ENCODE measurements at regions not wholly inside any gene's neighbourhood (a gene's known extent, or its start where the extent isn't known, plus 50 kb on each side); places are given as distances from the start of the nearest gene placed in this dataset.

GRCh38 chr5:175070283-175070682 lies 345.9 kb downstream of the MSX2 start:
- no peak for DNase-seq
- POLR2A ChIA-PET = no interaction called here
- intact Hi-C loops (cut with micrococcal nuclease; ENCODE audit: unreplicated experiment) = no loop called here
- no TSS peak for BruUV-seq (replicated peaks)
- Mint-ChIP-seq H3K4me1 (ENCODE audit: low read depth, unreplicated experiment) (no peaks in the 10 kb centered on the region), H3K27me3 (ENCODE audit: insufficient read depth, unreplicated experiment) (no peaks in the 10 kb centered on the region), H3K9me3 (ENCODE audit: unreplicated experiment) (peaks cover 13% of the 10 kb centered on the region), H3K36me3 (ENCODE audit: insufficient read depth, unreplicated experiment) (no peaks in the 10 kb centered on the region), H3K4me3 (ENCODE audit: unreplicated experiment) (no peak overlapping the region), H3K27ac (ENCODE audit: unreplicated experiment) (no peak overlapping the region)
- H3K4me1 ChIP-seq = no peaks in the 10 kb centered on the region
- peaks cover 5% of the 10 kb centered on the region; the same call in 1 of the 2 replicates for H3K9me3 ChIP-seq
- no peaks in the 10 kb centered on the region for H3K27me3 ChIP-seq (replicated peaks; ENCODE audit: control insufficient read depth, insufficient read depth, low read length)
- no peaks in the 10 kb centered on the region for H3K36me3 ChIP-seq (ENCODE audit: control insufficient read depth, insufficient read depth, low read length)
- CTCF ChIA-PET = no interaction called here
- H3K4me3 ChIP-seq (ENCODE audit: low read depth, low read length) = no peak overlapping the region
- TF ChIP-seq, protein P1, sequence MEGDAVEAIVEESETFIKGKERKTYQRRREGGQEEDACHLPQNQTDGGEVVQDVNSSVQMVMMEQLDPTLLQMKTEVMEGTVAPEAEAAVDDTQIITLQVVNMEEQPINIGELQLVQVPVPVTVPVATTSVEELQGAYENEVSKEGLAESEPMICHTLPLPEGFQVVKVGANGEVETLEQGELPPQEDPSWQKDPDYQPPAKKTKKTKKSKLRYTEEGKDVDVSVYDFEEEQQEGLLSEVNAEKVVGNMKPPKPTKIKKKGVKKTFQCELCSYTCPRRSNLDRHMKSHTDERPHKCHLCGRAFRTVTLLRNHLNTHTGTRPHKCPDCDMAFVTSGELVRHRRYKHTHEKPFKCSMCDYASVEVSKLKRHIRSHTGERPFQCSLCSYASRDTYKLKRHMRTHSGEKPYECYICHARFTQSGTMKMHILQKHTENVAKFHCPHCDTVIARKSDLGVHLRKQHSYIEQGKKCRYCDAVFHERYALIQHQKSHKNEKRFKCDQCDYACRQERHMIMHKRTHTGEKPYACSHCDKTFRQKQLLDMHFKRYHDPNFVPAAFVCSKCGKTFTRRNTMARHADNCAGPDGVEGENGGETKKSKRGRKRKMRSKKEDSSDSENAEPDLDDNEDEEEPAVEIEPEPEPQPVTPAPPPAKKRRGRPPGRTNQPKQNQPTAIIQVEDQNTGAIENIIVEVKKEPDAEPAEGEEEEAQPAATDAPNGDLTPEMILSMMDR (IDR thresholded peaks at IDR 0.05; ENCODE audit: insufficient read depth in 1 of 2, low read depth in 1 of 2, low read length in 1 of 2, severe bottlenecking in 1 of 2, unreplicated experiment in 1 of 2) = no peak

DNA sequence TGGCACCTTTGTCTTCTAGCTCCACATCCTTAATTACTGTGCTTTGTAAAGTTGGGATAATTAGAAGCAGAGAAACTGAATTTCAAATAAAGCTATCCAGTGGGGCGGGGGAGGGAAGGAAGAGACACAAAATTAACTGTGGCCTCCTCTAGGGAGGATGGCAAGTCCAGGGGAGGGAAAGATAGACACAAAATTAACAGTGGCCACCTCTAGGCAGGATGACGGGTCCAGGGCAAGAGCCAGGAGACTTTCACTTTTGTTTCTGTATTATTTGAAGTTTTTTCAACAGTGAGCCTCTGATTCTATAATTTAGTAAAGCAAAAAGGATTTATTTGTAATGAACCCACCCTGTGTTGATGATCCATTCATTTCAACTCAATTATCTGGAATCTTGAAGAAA lies 335.9 kb downstream of the MSX2 start:
- peaks cover 3% of the 10 kb centered on the region; the same call in 1 of the 2 replicates for H3K9me3 ChIP-seq
- H3K4me3 ChIP-seq (ENCODE audit: low read depth, low read length) = no peak overlapping the region
- Mint-ChIP-seq H3K9me3 (ENCODE audit: unreplicated experiment) (no peaks in the 10 kb centered on the region), H3K36me3 (ENCODE audit: insufficient read depth, unreplicated experiment) (no peaks in the 10 kb centered on the region), H3K27me3 (ENCODE audit: insufficient read depth, unreplicated experiment) (peaks cover 12% of the 10 kb centered on the region), H3K4me1 (ENCODE audit: low read depth, unreplicated experiment) (no peaks in the 10 kb centered on the region), H3K27ac (ENCODE audit: unreplicated experiment) (no peak overlapping the region), H3K4me3 (ENCODE audit: unreplicated experiment) (no peak overlapping the region)
- CTCF ChIA-PET = no interaction called here
- DNase-seq = no peak
- H3K27me3 ChIP-seq (replicated peaks; ENCODE audit: control insufficient read depth, insufficient read depth, low read length) = no peaks in the 10 kb centered on the region
- TF ChIP-seq, protein P1 (IDR thresholded peaks at IDR 0.05; ENCODE audit: insufficient read depth in 1 of 2, low read depth in 1 of 2, low read length in 1 of 2, severe bottlenecking in 1 of 2, unreplicated experiment in 1 of 2) = no peak
- intact Hi-C loops (cut with micrococcal nuclease; ENCODE audit: unreplicated experiment) = no loop called here
- H3K36me3 ChIP-seq (ENCODE audit: control insufficient read depth, insufficient read depth, low read length) = no peaks in the 10 kb centered on the region
- H3K4me1 ChIP-seq = no peaks in the 10 kb centered on the region
- BruUV-seq (replicated peaks) = no TSS peak
- POLR2A ChIA-PET = no interaction called here

DNA sequence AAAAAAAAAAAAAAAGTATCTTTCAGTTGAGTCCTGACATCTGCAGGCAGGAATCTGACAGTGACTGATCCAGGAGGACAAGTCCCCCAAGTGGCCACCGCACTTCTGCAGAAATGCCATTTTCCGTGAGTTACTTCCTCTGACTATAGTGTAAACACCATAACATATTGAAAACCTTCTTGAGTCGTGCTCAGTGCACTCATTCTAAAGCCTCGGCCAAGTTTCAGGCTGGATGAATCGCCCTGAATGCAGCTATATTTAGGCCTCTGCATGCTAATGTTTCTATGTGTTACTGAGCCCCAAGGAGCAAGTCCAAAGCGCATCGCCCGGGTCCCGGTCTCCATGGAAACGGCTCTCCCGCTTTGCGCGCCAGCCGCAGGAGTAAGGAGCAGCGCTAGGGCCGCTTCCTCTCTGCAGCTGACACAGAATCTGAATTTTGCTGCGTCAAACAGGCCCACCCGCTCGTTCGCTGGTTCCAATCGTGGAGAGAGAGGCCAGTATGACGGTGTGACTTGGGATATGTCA lies 335.4 kb downstream of the MSX2 start:
- CTCF ChIA-PET = interaction anchor here (0.5 kb wide), 1 partner anchor 66 kb away, joined by 4 read pairs; no protein-coding TSS in a partner anchor
- H3K4me3 ChIP-seq (ENCODE audit: low read depth, low read length) = no peak overlapping the region
- no peaks in the 10 kb centered on the region for H3K9me3 Mint-ChIP-seq (ENCODE audit: unreplicated experiment)

More for the DNA sequence above, 335.4 kb downstream of the MSX2 start:
- no peaks in the 10 kb centered on the region for H3K4me1 ChIP-seq
- TF ChIP-seq, protein P1 (IDR thresholded peaks at IDR 0.05; ENCODE audit: insufficient read depth in 1 of 2, low read depth in 1 of 2, low read length in 1 of 2, severe bottlenecking in 1 of 2, unreplicated experiment in 1 of 2) = peak in 1 of 2 experiments; percentile 52
- Mint-ChIP-seq H3K4me3 (ENCODE audit: unreplicated experiment) (no peak overlapping the region), H3K27me3 (ENCODE audit: insufficient read depth, unreplicated experiment) (peaks cover 12% of the 10 kb centered on the region), H3K36me3 (ENCODE audit: insufficient read depth, unreplicated experiment) (no peaks in the 10 kb centered on the region), H3K27ac (ENCODE audit: unreplicated experiment) (no peak overlapping the region), H3K4me1 (ENCODE audit: low read depth, unreplicated experiment) (no peaks in the 10 kb centered on the region)
- H3K36me3 ChIP-seq (ENCODE audit: control insufficient read depth, insufficient read depth, low read length) = no peaks in the 10 kb centered on the region
- no TSS peak for BruUV-seq (replicated peaks)
- no peaks in the 10 kb centered on the region for H3K27me3 ChIP-seq (replicated peaks; ENCODE audit: control insufficient read depth, insufficient read depth, low read length)
- POLR2A ChIA-PET = no interaction called here
- DNase-seq = peak in 1 of 2 experiments; percentile 32
- H3K9me3 ChIP-seq = peaks cover 3% of the 10 kb centered on the region; the same call in 1 of the 2 replicates
- intact Hi-C loops (cut with micrococcal nuclease; ENCODE audit: unreplicated experiment) = no loop called here
